Activated T-helper 2 cell treated with anti-CD3 and anti-CD28 coated beads, Interferon-gamma antibody, Interleukin-2, Interleukin-4, amounts not matched to agents 10 μg/mL and 5 μg/mL and 100 μg/mL, durations not matched to agents 14 hours and 24 hours and 36 hours (primary cell): ENCODE measurements at regions not wholly inside any gene's neighbourhood (a gene's known extent, or its start where the extent isn't known, plus 50 kb on each side); places are given as distances from the start of the nearest gene placed in this dataset.
"Not testable (repeated sequence)": the region's sequence is repeated elsewhere in the genome, so short reads cannot be mapped to it uniquely, and the experiment has no call there.

Experiments used
- DNase-seq: peaks from one replicate; pipeline ENCODE4 v3.0.0; 2021; ENCODE audit warnings: low spot score
- H3K27ac Mint-ChIP-seq: one replicate; pipeline ENCODE4 v1.8.0; 2021; ENCODE audit warnings: mixed read lengths
- H3K27me3 Mint-ChIP-seq: one replicate; pipeline ENCODE4 v1.8.0; 2021; ENCODE audit warnings: low read depth, mixed read lengths
- H3K36me3 Mint-ChIP-seq: one replicate; pipeline ENCODE4 v1.8.0; 2021; ENCODE audit warnings: low read depth, mixed read lengths
- H3K4me1 Mint-ChIP-seq: one replicate; pipeline ENCODE4 v1.8.0; 2021; ENCODE audit warnings: low read depth, mixed read lengths
- H3K4me3 Mint-ChIP-seq: one replicate; pipeline ENCODE4 v1.8.0; 2021; ENCODE audit warnings: low read depth, mild to moderate bottlenecking, moderate library complexity, mixed read lengths
- H3K9me3 Mint-ChIP-seq: one replicate; pipeline ENCODE4 v1.8.0; 2021; ENCODE audit warnings: mixed read lengths
- intact Hi-C: fragments of 100-400 bp; cut with micrococcal nuclease; formaldehyde crosslinking; loops from one replicate; pipeline ENCODE4 v1.15.1; 2023

DNA sequence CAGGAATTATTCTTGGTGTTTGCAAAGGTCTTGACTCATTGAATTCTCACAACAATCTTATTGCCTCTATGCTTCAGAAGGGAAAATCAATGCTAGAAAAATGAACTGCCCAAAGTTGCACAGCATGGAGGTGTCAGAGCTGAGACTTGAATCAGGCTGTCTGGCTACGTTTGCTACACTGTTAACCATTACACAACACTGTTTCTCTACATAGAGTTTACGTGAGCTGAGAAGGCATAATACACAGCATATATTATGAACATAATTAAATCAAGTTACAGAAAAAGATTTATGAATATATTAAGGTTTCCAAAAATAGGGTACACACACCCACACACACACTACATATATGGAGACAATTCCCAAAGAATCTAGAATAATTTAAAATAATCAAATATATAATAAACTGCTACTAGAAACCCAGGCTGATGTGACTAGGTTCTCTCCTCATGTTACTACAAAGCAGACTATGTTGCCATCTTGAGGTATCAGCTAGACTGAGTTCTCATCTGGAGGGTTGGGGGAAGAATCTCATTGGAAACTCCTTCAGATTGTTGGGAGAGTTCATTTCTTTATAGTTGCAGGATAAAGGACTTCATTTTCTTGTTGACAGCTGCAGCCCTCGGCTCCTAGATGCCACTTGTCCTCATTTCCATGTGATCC is 1270.5 kb downstream of the ARAP2 start:
- H3K27ac Mint-ChIP-seq = no peak overlapping the region
- intact Hi-C loops = no loop called here
- no peaks in the 10 kb centered on the region for H3K36me3 Mint-ChIP-seq
- no peaks in the 10 kb centered on the region for H3K4me1 Mint-ChIP-seq
- no peaks in the 10 kb centered on the region for H3K27me3 Mint-ChIP-seq
- peaks cover 9% of the 10 kb centered on the region for H3K9me3 Mint-ChIP-seq
- DNase-seq = no peak
- no peak overlapping the region for H3K4me3 Mint-ChIP-seq

DNA sequence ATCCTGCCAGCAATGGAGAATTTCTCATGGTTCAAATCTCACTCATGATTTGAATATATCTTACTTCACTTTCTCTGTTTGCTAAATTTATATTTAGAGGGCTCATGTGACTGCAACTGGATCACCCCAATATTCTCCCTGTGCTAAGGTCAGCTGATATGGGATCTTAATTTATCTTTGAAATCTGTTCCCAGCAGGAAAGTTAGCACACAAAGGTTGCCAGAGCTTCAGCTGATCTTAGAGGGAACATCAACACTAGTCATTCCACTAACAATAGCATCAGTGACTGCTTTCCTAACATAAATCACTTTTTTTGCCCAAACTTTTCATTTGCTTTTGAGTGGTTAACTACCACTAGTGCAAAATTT is 1270.0 kb downstream of the ARAP2 start:
- Mint-ChIP-seq H3K4me3 (no peak overlapping the region), H3K27me3 (no peaks in the 10 kb centered on the region), H3K4me1 (no peaks in the 10 kb centered on the region), H3K36me3 (no peaks in the 10 kb centered on the region), H3K9me3 (peaks cover 14% of the 10 kb centered on the region), H3K27ac (no peak overlapping the region)
- DNase-seq = no peak
- intact Hi-C loops = no loop called here

GRCh38 chr4:35021222-35021621 is 1223.1 kb downstream of the ARAP2 start:
- intact Hi-C loops, H3K27me3 Mint-ChIP-seq, H3K36me3 Mint-ChIP-seq, H3K4me3 Mint-ChIP-seq, H3K27ac Mint-ChIP-seq, H3K4me1 Mint-ChIP-seq, DNase-seq: not testable (repeated sequence)
- peaks cover 47% of the 10 kb centered on the region for H3K9me3 Mint-ChIP-seq

DNA sequence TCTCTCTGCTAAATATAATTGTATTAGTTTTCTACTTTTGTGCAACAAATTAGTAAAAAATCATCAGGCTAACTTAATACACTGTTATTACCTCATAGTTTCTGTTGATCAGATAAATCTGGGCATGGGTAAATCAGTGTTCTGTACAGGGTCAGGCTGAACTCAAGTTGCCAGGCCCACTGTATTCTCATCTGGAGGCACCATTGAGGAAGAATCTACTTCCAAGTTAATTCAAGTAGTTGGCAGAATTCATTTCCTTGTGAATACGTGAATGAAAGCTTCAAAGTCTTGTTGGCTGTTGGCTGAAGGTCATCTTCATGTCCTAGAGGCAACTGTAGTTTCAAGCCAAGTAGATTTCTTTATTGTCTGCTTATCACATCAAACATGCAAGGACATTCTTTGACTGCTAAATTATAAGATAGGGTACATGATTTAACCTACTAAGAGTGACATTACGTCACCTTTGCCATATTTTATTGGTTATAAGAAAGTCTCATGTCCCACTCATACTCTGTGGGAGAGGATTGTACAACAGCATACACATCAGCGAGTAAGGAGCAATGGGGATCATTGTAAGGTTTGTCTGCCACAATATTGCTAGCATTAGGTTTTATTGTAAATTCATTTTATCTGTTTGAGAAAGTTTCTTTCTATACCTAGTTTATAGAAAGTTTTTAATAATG is 1219.0 kb downstream of the ARAP2 start:
- Mint-ChIP-seq H3K9me3 (peaks cover 25% of the 10 kb centered on the region), H3K27me3 (no peaks in the 10 kb centered on the region), H3K4me3 (no peak overlapping the region), H3K36me3 (no peaks in the 10 kb centered on the region), H3K27ac (no peak overlapping the region), H3K4me1 (no peaks in the 10 kb centered on the region)
- intact Hi-C loops = no loop called here
- DNase-seq = no peak

DNA sequence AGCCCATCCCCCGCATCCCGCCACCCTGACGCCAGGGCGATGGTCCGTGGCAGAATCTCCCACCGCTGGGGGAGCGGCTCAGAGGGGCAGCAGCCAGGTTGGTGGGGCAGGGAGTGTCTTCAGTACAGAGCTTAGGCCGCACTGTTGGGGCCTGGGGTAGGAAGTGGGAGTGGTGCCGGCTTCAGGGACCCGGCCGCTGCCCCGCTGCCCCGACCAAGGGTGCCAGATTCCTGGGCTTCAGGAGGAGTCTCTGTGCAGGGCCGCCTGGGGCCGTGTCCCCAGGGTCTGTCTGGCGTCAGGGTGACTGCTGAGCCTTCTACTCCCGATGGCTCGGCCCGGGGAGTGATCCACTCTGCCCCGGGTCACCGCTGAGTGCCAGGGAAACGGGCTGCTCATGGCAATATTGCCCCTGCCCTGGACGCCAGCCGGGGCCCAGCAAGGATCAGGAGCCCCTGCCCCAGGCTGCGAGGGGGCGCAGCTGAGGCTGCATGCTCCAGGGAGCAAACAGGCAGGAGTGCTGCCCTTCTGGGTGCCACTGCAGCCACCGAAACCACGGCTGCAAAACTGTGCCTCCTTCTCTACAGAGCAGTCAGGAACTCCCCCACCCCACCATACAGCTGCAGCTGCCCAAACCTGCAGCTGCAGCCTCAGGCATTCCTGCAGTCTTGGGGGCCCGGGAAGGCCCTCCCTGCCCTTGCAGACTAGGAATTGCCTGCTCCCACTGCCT is 1206.1 kb downstream of the ARAP2 start:
- Mint-ChIP-seq H3K4me1 (no peaks in the 10 kb centered on the region), H3K36me3 (no peaks in the 10 kb centered on the region), H3K4me3 (no peak overlapping the region), H3K9me3 (peaks cover 21% of the 10 kb centered on the region), H3K27ac (no peak overlapping the region), H3K27me3 (no peaks in the 10 kb centered on the region)
- no peak for DNase-seq
- intact Hi-C loops = no loop called here

DNA sequence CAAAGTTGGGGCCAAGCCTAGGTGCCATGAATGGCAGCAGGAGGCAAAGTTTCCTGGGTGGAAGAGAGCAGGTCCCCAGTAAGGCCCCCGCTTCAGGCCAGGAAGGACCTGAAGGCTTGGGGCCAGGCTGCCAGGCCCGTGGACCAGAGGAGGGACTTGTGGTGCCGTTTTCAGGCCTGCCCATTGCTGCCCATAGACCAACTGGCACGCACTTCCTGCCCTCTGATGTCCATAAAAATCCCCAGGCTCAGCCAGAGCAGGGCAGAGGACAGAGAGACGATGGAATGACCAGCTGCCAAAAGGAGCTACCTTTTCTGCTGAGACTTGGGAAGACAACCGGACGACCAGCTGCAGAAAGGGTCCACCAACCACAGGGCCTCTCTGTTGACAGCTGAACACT is 1205.5 kb downstream of the ARAP2 start:
- Mint-ChIP-seq H3K4me3 (no peak overlapping the region), H3K27me3 (no peaks in the 10 kb centered on the region), H3K27ac (no peak overlapping the region), H3K36me3 (no peaks in the 10 kb centered on the region), H3K4me1 (no peaks in the 10 kb centered on the region), H3K9me3 (peaks cover 21% of the 10 kb centered on the region)
- no peak for DNase-seq
- intact Hi-C loops = no loop called here

- no peaks in the 10 kb centered on the region for H3K36me3 Mint-ChIP-seq
- no peaks in the 10 kb centered on the region for H3K27me3 Mint-ChIP-seq
Measured at GRCh38 chr4:35052546-35052945, 1191.8 kb downstream of the ARAP2 start.

DNA sequence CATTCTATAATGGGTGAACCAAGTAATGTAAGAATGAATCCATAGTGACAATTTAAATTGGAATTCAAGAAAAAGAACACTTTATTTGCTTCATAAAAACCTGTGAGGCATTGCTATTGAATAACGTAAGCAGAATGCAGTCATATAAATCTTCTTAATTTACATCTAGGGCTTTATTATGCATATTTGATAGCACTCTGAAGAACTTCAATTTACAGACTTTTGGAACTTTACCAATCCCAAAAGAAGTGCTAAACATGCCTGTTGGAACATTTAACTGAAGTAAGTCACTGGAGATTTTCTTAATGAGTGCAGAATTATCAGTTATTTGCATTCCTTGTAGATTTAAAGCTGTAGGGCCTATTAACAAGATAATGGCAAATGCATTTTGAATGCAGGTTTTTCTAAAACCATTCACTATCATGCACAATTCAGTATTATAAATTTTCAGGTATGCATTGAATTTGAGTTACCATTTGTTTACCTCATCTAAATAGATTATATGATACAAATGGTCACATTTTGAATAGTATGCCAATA is 1181.2 kb downstream of the ARAP2 start:
- no peaks in the 10 kb centered on the region for H3K36me3 Mint-ChIP-seq
- no peak for DNase-seq
- no peak overlapping the region for H3K27ac Mint-ChIP-seq
- H3K9me3 Mint-ChIP-seq = peaks cover 12% of the 10 kb centered on the region
- H3K4me1 Mint-ChIP-seq = no peaks in the 10 kb centered on the region
- intact Hi-C loops = no loop called here
- H3K4me3 Mint-ChIP-seq = no peak overlapping the region
- no peaks in the 10 kb centered on the region for H3K27me3 Mint-ChIP-seq

More at GRCh38 chr4:35052546-35052945, 1191.8 kb downstream of the ARAP2 start:
- Mint-ChIP-seq H3K4me1 (no peaks in the 10 kb centered on the region), H3K4me3 (no peak overlapping the region), H3K27ac (no peak overlapping the region), H3K9me3 (peaks cover 14% of the 10 kb centered on the region)
- no peak for DNase-seq
- intact Hi-C loops = no loop called here

DNA sequence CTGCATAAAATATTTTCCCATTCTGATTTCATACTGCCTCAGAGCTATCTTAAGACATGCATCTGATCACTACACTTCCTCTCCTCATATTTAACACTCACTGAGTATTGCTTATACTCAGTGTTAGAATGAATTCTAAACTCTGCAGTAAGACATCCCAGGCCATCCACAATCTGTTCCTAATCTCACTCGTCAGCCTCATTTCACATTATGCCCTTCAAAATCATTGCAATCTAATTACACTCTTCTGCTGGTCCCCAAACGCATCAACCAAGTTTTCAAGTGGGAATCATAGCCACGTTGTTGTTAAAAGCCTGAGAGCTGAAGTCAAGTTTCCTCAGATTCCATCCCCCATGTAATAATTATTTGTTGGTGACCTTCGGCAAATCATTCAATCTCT is 1177.9 kb downstream of the ARAP2 start:
- H3K27ac Mint-ChIP-seq = no peak overlapping the region
- no peaks in the 10 kb centered on the region for H3K27me3 Mint-ChIP-seq
- no peak for DNase-seq
- intact Hi-C loops = no loop called here
- no peaks in the 10 kb centered on the region for H3K36me3 Mint-ChIP-seq
- peaks cover 12% of the 10 kb centered on the region for H3K9me3 Mint-ChIP-seq
- no peaks in the 10 kb centered on the region for H3K4me1 Mint-ChIP-seq
- no peak overlapping the region for H3K4me3 Mint-ChIP-seq

GRCh38 chr4:35080799-35081198 is 1163.5 kb downstream of the ARAP2 start:
- no peaks in the 10 kb centered on the region for H3K36me3 Mint-ChIP-seq
- no peak overlapping the region for H3K27ac Mint-ChIP-seq
- H3K9me3 Mint-ChIP-seq = peaks cover 4% of the 10 kb centered on the region
- no peaks in the 10 kb centered on the region for H3K4me1 Mint-ChIP-seq
- H3K27me3 Mint-ChIP-seq = no peaks in the 10 kb centered on the region
- DNase-seq = no peak
- H3K4me3 Mint-ChIP-seq = no peak overlapping the region
- intact Hi-C loops = no loop called here

DNA sequence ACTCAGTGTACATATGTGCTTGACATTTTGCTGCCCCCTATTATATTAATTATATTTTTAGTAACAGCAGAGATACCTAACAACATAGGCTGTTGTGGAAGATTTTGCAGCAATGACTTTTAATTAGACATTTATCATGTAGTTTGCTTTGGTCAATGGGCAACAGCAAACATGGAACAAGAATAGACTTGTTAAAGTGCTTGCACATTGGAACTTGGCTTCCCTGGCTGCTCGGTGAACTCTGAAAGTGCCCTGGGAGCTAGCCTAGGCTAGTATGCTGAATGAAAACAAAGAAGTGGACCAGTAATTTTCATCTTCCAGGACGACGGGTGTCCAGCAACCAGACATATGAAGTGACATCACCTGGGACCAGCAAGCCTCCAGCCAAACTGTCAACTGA is 1157.1 kb downstream of the ARAP2 start:
- DNase-seq = no peak
- peaks cover 3% of the 10 kb centered on the region for H3K9me3 Mint-ChIP-seq
- no peaks in the 10 kb centered on the region for H3K4me1 Mint-ChIP-seq
- H3K4me3 Mint-ChIP-seq = no peak overlapping the region
- no peaks in the 10 kb centered on the region for H3K36me3 Mint-ChIP-seq
- H3K27ac Mint-ChIP-seq = no peak overlapping the region
- no peaks in the 10 kb centered on the region for H3K27me3 Mint-ChIP-seq
- intact Hi-C loops = no loop called here

GRCh38 chr4:35100932-35101331 is 1143.4 kb downstream of the ARAP2 start:
- no peaks in the 10 kb centered on the region for H3K27me3 Mint-ChIP-seq
- no peaks in the 10 kb centered on the region for H3K4me1 Mint-ChIP-seq
- no peak for DNase-seq
- H3K27ac Mint-ChIP-seq = no peak overlapping the region
- intact Hi-C loops = no loop called here
- peaks cover 15% of the 10 kb centered on the region for H3K9me3 Mint-ChIP-seq
- H3K36me3 Mint-ChIP-seq = no peaks in the 10 kb centered on the region
- no peak overlapping the region for H3K4me3 Mint-ChIP-seq

DNA sequence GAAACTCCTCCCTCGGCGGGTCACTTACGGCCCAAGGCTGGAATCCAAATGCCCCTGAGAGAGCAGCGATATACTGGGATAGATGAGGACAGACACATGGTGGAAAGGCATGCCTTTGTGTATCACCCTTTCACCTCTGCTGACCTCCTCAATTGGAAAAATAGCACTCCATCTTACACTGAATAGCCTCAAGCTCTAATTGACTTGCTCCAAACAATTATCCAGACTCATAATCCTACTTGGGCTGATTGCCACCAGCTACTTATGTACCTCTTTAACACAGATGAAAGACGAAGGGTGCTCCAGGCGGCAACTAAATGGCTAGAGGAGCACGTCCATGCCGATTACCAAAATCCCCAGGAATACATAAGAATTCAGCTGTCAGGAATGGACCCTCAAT is 1142.2 kb downstream of the ARAP2 start:
- Mint-ChIP-seq H3K4me1 (no peaks in the 10 kb centered on the region), H3K36me3 (no peaks in the 10 kb centered on the region), H3K9me3 (peaks cover 12% of the 10 kb centered on the region), H3K27me3 (no peaks in the 10 kb centered on the region), H3K27ac (no peak overlapping the region), H3K4me3 (no peak overlapping the region)
- DNase-seq = no peak
- intact Hi-C loops = no loop called here
